ENCODE measurements at regions not wholly inside any gene's neighbourhood (a gene's known extent, or its start where the extent isn't known, plus 50 kb on each side); places are given as distances from the start of the nearest gene placed in this dataset.

DNA sequence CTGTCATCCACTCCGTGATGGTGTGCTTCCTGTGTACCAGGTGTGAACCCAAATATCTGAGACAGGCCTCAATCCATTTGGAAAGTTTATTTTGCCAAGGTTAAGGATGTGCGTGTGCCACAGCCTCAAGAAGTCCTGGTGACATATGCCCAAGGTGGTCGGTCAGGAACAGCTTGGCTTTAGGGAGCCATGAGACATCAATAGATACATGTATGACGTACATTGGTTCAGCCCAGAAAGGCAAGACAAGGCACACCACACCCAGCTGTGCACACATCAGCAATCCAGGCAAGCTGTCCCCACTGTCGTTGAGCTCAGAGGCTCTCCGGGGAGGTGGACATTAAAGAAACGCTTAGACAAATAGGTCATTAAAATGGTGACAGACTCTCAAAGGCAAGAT is 56.8 kb upstream of the SHANK2 start:
- Histone ChIP-seq H3K4me3 (no peak overlapping the region), H3K9me3 (replicated peaks in 1 of 3) (no peaks in the 10 kb centered on the region), H3K4me1 (replicated peaks in 1 of 2) (no peaks in the 10 kb centered on the region), H3K27ac (no peak overlapping the region), H3K27me3 (no peaks in the 10 kb centered on the region), H3K36me3 (replicated peaks in 1 of 2) (no peaks in the 10 kb centered on the region)
- intact Hi-C loops (cut with DNase I) = no loop called here
- DNase-seq = peak in 1 of 7 donors; percentile 28
- no peak for TF ChIP-seq POLR2A (IDR thresholded peaks at IDR 0.05)
- TF ChIP-seq, protein P1, sequence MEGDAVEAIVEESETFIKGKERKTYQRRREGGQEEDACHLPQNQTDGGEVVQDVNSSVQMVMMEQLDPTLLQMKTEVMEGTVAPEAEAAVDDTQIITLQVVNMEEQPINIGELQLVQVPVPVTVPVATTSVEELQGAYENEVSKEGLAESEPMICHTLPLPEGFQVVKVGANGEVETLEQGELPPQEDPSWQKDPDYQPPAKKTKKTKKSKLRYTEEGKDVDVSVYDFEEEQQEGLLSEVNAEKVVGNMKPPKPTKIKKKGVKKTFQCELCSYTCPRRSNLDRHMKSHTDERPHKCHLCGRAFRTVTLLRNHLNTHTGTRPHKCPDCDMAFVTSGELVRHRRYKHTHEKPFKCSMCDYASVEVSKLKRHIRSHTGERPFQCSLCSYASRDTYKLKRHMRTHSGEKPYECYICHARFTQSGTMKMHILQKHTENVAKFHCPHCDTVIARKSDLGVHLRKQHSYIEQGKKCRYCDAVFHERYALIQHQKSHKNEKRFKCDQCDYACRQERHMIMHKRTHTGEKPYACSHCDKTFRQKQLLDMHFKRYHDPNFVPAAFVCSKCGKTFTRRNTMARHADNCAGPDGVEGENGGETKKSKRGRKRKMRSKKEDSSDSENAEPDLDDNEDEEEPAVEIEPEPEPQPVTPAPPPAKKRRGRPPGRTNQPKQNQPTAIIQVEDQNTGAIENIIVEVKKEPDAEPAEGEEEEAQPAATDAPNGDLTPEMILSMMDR (IDR thresholded peaks at IDR 0.05) = no peak
- 80 to 91% (median 85%) methylated on average over 7 of the region's 7 CpGs for WGBS, 4 donors

DNA sequence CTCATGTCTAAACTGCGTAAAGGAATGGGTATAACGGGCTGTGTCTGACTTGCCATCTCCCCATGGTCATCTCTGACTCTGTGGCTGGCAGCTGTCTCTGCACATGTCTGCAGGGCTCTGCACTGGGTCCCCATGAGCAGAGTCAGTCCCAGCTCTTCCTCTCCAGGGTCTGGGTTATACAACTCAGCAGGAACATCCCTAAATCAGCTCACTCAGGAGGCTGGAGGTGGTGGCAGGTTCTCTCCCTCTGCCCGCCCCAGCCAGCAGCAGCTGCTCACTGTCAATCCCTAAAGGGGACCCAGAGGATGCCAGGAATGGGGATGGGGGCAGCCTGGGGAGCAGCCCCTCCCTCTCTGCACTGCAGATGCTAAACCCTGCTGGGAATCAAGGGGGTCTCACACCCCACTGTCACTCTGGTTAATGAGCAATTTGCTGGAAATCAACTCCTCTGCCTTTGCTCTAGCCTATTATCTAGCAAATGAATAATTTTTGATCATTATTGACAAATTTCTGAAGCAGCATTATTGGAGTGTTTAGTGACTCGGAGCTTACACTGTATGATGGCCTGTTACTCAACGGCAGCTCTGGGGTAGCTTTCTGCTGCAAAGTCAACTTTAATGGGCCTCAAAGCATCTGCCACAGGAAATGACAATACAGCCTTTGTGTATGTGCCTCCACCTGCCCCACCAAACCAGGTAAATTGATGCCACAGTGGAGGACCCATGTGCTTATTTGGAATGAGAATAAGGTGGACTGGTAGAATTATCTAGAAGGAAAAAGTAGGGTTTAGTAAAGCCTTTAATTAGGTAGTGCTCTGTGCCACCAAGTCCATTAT is 55.7 kb upstream of the SHANK2 start:
- Histone ChIP-seq H3K9me3 (replicated peaks in 1 of 3) (no peaks in the 10 kb centered on the region), H3K4me1 (replicated peaks in 1 of 2) (no peaks in the 10 kb centered on the region), H3K36me3 (replicated peaks in 1 of 2) (no peaks in the 10 kb centered on the region), H3K27me3 (no peaks in the 10 kb centered on the region), H3K27ac (no peak overlapping the region), H3K4me3 (no peak overlapping the region)
- intact Hi-C loops (cut with DNase I) = no loop called here
- 82 to 85% (median 83%) methylated on average over 5 of the region's 5 CpGs for WGBS, 4 donors
- peak in 1 of 7 donors; percentile 2 for DNase-seq
- TF ChIP-seq POLR2A (IDR thresholded peaks at IDR 0.05) = no peak
- TF ChIP-seq, protein P1 (IDR thresholded peaks at IDR 0.05) = no peak

DNA sequence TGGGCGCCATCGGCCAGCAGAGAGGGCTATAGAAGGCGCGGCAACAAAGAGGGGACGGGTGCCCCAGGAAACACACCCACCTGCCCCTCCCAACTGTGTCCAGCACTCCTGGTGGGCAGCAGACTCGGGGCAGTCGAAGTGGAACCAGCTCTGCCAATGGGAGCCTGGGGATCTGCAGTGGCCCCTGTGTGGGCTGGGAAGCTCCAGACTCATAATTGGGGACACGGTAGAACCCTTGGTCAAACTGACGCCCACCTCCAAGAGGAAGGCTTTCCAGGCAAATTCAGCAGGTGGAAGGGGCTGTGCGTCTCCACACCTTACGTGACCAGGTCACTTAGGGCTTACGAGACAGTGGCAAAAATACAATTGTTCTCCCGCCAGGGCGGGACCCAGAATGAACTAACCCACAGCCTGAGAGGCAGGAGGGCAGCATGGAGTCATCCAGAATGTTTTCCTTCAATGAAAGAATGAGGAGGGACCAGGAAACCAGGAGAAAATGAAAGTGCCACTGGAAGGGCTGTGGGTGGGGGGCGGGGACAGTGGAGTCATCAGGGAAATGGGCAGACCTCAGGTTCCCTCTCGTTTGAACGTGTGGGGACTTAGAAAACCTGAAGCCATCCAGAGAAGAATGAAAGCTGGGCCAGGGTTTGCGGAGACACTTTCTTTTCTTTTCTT is 53.2 kb upstream of the SHANK2 start:
- intact Hi-C loops (cut with DNase I) = no loop called here
- H3K9me3 ChIP-seq (replicated peaks in 1 of 3) = no peaks in the 10 kb centered on the region
- H3K4me1 ChIP-seq (replicated peaks in 1 of 2) = no peaks in the 10 kb centered on the region
- H3K4me3 ChIP-seq = no peak overlapping the region
- 85 to 90% (median 87%) methylated on average over 12 to 18 of the region's 18 CpGs for WGBS, 4 donors
- DNase-seq = peak in 1 of 7 donors; percentile 15
- TF ChIP-seq, protein P1 (IDR thresholded peaks at IDR 0.05) = no peak
- no peak for TF ChIP-seq POLR2A (IDR thresholded peaks at IDR 0.05)
- H3K27me3 ChIP-seq = peaks cover 3% of the 10 kb centered on the region
- no peak overlapping the region for H3K27ac ChIP-seq
- no peaks in the 10 kb centered on the region for H3K36me3 ChIP-seq (replicated peaks in 1 of 2)

DNA sequence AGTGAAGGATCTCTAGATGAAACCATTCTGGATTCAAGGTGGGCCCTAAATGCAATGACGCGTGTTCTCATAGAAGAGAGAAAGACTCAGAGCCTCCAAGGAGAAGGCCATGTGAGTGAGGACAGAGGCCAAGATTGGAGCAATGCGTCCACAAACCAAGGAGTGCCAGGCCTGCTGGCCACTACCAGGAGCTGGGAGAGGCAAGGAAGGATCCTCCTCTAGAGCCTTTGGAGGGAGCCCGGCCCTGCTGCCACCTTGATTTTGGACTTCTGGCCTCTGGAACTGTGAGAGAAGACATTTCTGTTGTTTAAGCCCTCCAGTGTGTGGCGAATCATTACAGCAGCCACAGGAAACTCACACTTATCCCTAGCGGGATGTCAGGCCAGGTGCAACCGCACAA is 52.7 kb upstream of the SHANK2 start:
- H3K4me3 ChIP-seq = no peak overlapping the region
- TF ChIP-seq, protein P1 (IDR thresholded peaks at IDR 0.05) = no peak
- no peak for TF ChIP-seq POLR2A (IDR thresholded peaks at IDR 0.05)
- 89 to 94% (median 93%) methylated on average over 7 of the region's 7 CpGs for WGBS, 4 donors
- H3K27me3 ChIP-seq = peaks cover 3% of the 10 kb centered on the region
- peak in 1 of 7 donors; percentile 2 for DNase-seq
- intact Hi-C loops (cut with DNase I) = no loop called here
- no peak overlapping the region for H3K27ac ChIP-seq
- H3K9me3 ChIP-seq (replicated peaks in 1 of 3) = no peaks in the 10 kb centered on the region
- no peaks in the 10 kb centered on the region for H3K36me3 ChIP-seq (replicated peaks in 1 of 2)
- no peaks in the 10 kb centered on the region for H3K4me1 ChIP-seq (replicated peaks in 1 of 2)

All from adrenal gland (tissue), 9 donors.